GM12875 (cell line): ENCODE measurements at regions not wholly inside any gene's neighbourhood (a gene's known extent, or its start where the extent isn't known, plus 50 kb on each side); places are given as distances from the start of the nearest gene placed in this dataset.
"Not testable (repeated sequence)": the region's sequence is repeated elsewhere in the genome, so short reads cannot be mapped to it uniquely, and the experiment has no call there.

ENCODE experiments used
- H3K4me3 ChIP-seq: one replicate; pipeline ENCODE4 v1.5.1; 2011; ENCODE audit warnings: low read depth, low read length, control low read depth
- TF ChIP-seq, protein P1 (sequence below): IDR thresholded peaks from 2 replicates; pipeline ENCODE4 v1.5.1; 2011; ENCODE audit warnings: low read depth, mild to moderate bottlenecking, control low read depth, inconsistent platforms, low read length, moderate library complexity, borderline replicate concordance; ENCODE audit not compliant: insufficient read depth

DNA sequence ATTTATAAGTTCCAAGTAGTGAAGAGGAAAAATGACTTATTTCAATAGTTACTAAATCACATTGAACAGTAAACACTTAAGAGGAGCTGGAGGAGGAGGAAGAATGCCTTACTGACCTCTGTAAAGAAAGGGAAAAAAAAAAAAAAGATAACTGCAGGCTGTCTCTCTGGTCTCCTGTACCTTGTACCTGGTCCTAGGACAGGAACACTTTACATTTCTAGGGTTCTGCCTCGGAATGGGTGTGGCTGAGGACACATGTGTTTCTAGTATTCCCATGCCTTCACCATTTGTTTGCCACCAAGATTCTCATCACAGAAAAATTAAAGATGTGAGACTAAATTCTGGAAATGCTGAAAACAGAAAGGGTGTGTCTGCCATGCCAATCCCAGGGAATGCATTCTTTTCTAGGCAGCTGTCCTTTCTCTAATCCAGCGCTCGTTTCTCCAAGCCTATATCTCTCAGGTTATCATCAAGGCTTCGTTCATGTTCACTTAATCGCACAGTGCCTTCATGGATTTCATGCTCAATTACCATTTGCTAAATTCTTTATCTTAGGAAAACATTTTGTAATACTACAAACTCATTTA is 1208.3 kb downstream of the OTOL1 start:
- H3K4me3 ChIP-seq = no peak overlapping the region
- TF ChIP-seq, protein P1, sequence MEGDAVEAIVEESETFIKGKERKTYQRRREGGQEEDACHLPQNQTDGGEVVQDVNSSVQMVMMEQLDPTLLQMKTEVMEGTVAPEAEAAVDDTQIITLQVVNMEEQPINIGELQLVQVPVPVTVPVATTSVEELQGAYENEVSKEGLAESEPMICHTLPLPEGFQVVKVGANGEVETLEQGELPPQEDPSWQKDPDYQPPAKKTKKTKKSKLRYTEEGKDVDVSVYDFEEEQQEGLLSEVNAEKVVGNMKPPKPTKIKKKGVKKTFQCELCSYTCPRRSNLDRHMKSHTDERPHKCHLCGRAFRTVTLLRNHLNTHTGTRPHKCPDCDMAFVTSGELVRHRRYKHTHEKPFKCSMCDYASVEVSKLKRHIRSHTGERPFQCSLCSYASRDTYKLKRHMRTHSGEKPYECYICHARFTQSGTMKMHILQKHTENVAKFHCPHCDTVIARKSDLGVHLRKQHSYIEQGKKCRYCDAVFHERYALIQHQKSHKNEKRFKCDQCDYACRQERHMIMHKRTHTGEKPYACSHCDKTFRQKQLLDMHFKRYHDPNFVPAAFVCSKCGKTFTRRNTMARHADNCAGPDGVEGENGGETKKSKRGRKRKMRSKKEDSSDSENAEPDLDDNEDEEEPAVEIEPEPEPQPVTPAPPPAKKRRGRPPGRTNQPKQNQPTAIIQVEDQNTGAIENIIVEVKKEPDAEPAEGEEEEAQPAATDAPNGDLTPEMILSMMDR = no peak

DNA sequence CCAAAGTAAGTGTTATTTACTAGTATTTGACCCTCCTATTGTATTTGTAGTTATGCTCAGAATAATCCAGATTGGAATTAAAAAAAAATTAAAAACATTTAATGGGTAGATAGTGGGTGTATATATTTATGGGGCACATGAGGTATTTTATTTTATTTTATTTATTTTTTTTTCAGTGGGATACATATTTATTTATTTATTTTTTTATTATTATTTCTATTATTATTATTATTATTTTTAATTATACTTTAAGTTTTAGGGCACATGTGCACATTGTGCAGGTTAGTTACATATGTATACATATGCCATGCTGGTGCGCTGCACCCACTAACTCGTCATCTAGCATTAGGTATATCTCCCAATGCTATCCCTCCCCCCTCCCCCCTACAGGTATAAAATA is 1211.8 kb downstream of the OTOL1 start:
- H3K4me3 ChIP-seq = not testable (repeated sequence)

DNA sequence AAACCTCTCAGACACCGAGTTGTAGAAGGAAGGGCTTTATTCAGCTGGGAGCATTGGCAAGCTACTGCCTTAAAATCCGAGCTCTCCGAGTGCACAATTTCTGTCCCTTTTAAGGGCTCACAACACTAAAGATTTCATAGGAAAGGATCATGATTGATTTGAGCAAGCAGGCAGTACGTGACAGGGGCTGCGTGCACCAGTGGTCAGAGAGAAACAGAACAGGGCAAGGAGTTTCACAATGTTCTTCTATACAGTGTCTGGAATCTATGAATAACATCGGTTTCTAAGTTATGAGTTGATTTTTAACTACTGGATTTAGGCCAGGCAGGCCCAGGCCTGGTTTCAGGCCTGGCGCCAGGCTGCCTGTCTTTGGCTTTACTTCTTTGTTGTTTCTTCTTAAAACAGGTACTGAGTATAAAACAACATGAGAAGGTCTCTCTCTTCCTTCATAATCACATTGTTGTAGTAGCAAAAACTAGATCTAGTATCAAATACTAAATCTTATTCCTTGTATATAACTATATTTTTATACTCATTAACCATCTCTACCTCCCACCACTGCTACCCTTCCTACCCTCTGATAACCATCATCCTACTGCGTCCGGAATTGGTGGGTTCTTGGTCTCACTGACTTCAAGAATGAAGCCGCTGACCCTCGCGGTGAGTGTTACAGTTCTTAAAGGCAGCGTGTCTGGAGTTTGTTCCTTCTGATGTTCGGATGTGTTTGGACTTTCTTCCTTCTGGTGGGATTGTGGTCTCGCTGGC is 1212.5 kb downstream of the OTOL1 start:
- H3K4me3 ChIP-seq = not testable (repeated sequence)

DNA sequence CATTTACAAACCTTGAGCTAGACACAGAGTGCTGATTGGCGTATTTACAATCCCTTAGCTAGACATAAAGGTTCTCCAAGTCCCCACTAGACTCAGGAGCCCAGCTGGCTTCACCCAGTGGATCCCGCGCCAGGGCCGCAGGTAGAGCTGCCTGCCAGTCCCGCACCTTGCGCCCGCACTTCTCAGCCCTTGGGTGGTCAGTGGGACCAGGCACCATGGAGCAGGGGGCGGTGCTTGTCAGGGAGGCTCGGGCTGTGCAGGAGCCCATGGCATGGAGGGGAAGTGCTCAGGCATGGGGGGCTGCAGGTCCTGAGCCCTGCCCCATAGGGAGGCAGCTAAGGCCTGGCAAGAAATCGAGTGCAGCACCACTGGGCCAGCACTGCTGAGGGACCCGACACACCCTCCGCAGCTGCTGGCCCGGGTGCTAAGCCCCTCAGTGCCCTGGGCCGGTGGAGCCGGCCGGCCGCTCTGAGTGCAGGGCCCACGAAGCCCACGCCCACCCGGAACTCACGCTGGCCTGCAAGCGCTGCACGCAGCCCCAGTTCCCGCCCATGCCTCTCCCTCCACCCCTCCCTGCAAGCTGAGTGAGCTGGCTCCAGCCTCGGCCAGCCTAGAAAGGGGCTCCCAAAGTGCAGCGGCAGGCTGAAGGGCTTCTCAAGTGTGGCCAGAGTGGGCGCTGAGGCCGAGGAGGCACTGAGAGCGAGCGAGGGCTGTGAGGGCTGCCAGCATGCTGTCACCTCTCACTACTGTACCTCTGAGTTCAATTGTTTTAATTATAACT is 1213.9 kb downstream of the OTOL1 start:
- TF ChIP-seq, protein P1 = no peak

DNA sequence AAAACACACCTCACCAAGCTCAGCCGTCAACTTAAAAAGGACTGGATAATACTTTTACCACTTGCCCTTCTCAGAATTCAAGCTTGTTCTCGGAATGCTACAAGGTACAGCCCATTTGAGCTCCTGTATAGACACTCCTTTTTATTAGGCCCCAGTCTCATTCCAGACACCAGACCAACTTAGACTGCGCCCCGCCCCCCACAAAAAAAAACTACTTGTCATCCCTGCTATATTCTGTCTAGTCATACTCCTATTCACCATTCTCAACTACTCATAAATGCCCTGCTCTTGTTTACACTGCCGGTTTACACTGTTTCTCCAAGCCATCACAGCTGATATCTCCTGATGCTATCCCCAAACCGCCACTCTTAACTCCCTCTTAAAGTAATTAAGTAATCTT is 1220.5 kb downstream of the OTOL1 start:
- H3K4me3 ChIP-seq = not testable (repeated sequence)

More for the DNA sequence above, 1213.9 kb downstream of the OTOL1 start:
- no peak overlapping the region for H3K4me3 ChIP-seq

DNA sequence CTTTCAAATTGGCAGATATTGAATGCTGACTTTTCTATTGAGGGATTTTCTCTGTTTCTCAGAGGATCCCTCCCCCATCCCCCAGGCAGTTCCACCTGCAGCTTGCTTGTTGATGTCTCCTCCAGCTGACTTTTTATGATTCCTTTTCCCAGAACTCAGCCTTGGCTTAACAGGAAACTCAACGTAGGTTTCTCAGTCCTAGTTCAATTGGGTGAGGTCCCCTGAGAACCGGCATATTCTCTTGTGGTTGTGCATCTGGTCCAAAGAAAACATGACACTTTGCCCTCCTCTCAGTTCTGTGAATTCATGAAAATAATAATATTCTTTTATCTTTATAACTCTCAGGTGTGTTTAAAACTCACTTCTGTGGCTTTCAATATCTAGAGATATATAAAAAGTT is 1222.1 kb downstream of the OTOL1 start:
- TF ChIP-seq, protein P1 = no peak
- no peak overlapping the region for H3K4me3 ChIP-seq

DNA sequence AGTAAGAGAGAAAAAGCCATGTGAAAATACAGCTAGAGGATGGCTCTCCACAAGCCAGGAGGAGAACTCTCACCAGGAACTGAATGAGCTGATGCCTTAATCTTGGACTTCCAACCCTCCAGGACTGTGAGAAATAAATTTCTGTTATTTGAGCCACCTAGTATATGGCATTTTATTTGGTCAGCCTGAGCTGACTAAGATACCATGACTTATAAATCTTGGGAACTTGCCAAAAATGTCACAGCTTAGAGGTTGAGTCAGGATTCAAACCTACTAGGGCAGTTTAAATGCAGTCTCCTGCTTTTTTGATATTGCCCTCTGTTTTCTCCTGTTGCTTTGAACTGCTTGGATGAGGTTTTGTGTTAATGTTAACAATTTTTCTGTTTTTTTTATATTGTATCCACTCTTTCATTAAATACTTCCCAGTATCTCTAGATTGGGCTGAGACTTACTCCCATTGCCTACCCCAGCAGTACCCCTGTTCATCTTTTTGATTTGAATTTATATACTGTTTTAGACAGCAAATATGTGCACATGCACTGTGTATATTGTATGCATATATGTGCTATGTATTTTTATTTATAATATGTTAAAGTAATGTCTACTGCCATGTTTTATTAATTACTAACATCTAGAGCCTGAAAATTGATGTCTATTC is 1223.2 kb downstream of the OTOL1 start:
- TF ChIP-seq, protein P1 = no peak
- no peak overlapping the region for H3K4me3 ChIP-seq

DNA sequence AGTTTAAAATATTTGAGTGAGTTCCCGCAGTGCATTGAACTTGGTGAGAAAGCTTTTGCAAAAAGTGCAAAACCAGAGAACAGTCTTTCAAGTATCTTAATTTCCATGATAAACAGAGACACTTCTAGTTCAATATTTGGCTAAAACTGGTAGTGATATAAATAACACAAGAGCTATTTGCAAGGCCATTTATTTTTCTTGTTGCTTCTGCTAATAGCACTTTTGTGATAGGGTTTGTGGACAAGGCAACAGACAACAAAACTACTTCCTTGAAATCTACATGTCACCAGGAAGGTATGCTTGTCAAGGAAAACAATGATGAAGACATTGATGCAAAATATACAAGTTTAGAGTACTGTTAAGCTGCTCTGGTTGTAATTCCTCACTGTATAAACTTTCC is 1225.1 kb downstream of the OTOL1 start:
- no peak overlapping the region for H3K4me3 ChIP-seq
- TF ChIP-seq, protein P1 = no peak
